ENCODE measurements at regions not wholly inside any gene's neighbourhood (a gene's known extent, or its start where the extent isn't known, plus 50 kb on each side); places are given as distances from the start of the nearest gene placed in this dataset.

- Histone ChIP-seq H3K79me2 (ENCODE audit: control insufficient read depth, insufficient read depth, low read length) (no peaks in the 10 kb centered on the region), H3K36me3 (ENCODE audit: control insufficient read depth, insufficient read depth, low read length) (no peaks in the 10 kb centered on the region), H3K9me1 (ENCODE audit: control insufficient read depth, insufficient read depth, low read length) (peaks cover 5% of the 10 kb centered on the region), H3K9ac (ENCODE audit: insufficient read depth in 1 of 2, low read depth in 2 of 2, low read length in 2 of 2) (no peak overlapping the region), H3K9me3 (replicated peaks; ENCODE audit: control insufficient read depth, insufficient read depth, low read depth, low read length) (no peaks in the 10 kb centered on the region), H3K4me2 (ENCODE audit: insufficient read depth, low read length) (no peak overlapping the region), H3K4me3 (no peak overlapping the region), H3K27me3 (ENCODE audit: control insufficient read depth in 2 of 2, insufficient read depth in 2 of 2, low read length in 2 of 2) (peaks cover 12 to 39% of the 10 kb centered on the region in 2 experiments; a peak in 4 of 5 replicates), H4K20me1 (replicated peaks; ENCODE audit: control insufficient read depth, insufficient read depth, low read length) (no peaks in the 10 kb centered on the region), H3K27ac (ENCODE audit: extremely low read depth, low read depth, low read length) (no peak overlapping the region), H3K4me1 (replicated peaks in 1 of 2; ENCODE audit: control insufficient read depth in 2 of 2, insufficient read depth in 2 of 2, low read length in 2 of 2) (peaks cover 0 to 13% of the 10 kb centered on the region in 2 experiments; a peak in 2 of 5 replicates), H2AFZ (ENCODE audit: low read depth, low read length) (no peak overlapping the region)
- no TSS peak for BruUV-seq (replicated peaks)
- WGBS (ENCODE audit: insufficient coverage, low coverage, missing lambda C conversion rate) = 0% methylated on average over 18 of the region's 18 CpGs
- no peak for DNase-seq (ENCODE audit: extremely low read depth in 1 of 4, low spot score in 3 of 4)
- no peak for FAIRE-seq
- in situ Hi-C loops (cut with MboI) (no loop called here), intact Hi-C loops (cut with micrococcal nuclease) (no loop called here)
- no peak for ATAC-seq
- TF ChIP-seq NFIC (IDR thresholded peaks at IDR 0.05) (peak; percentile 38), SMAD3 (CRISPR knock-in tag; conservative IDR thresholded peaks at IDR 0.05) (no peak)
- POLR2A ChIA-PET = interaction anchor here (0.6 to 1.7 kb wide), 3 partner anchors 11 to 340 kb away, joined by 3 to 4 read pairs (median 3); partner anchors contain the start of gene AP1M1
- CTCF ChIA-PET (ENCODE audit: low intra/inter-chr PET ratio) = no interaction called here
Observed at GRCh38 chr19:16024266-16025107, 51.8 kb upstream of the TPM4 start.
